Ovary (tissue), 3 donors: ENCODE measurements at regions not wholly inside any gene's neighbourhood (a gene's known extent, or its start where the extent isn't known, plus 50 kb on each side); places are given as distances from the start of the nearest gene placed in this dataset.

Source experiments
- CTCF ChIP-seq, 3 donors: fragments of 450-650 bp in 2 of 3; fragments of 200-600 bp in 1 of 3; IDR thresholded peaks; one replicate each; pipeline versions ENCODE4 v1.5.1 to v1.8.0; 2016 to 2022; ENCODE audit warnings: antibody characterized with exemption in 3 of 3, mild to moderate bottlenecking in 1 of 3
- POLR2A ChIP-seq: fragments of 450-650 bp; IDR thresholded peaks from one replicate; pipeline ENCODE4 v1.6.1; 2017; ENCODE audit warnings: antibody characterized with exemption, mild to moderate bottlenecking, moderate library complexity
- donor health status: DM: no; HTN: no; CAD: no.

- TF ChIP-seq CTCF (IDR thresholded peaks at IDR 0.05), result no peak
- TF ChIP-seq POLR2A, result no peak
These were observed 117.6 kb downstream of the RMI2 start for GRCh38 chr16:11462861-11463260.
